SK-N-SH (cell line): ENCODE measurements at regions not wholly inside any gene's neighbourhood (a gene's known extent, or its start where the extent isn't known, plus 50 kb on each side); places are given as distances from the start of the nearest gene placed in this dataset.

Experiments
- CTCF ChIA-PET: fragments of 300-600, 350-600 bp; formaldehyde crosslinking; extraction: SDS; loops from one replicate; lab custom pipeline; 2021; lab: Yijun Ruan, JAX
- POLR2A ChIA-PET: fragments of 350-600 bp; sonication (Branson Sonifier 250); formaldehyde crosslinking; extraction: SDS; loops from one replicate; lab custom pipeline; 2020; ENCODE audit warnings: antibody characterized with exemption, inconsistent platforms; lab: Yijun Ruan, JAX
- DNase-seq: peaks from one replicate; pipeline ENCODE4 v3.0.0; 2012
- H2AFZ ChIP-seq: fragments of 200-600 bp; sonication (generic); 2 replicates; pipeline ENCODE4 v1.8.1; 2016; ENCODE audit warnings: antibody characterized with exemption, mild to moderate bottlenecking, low read depth
- H3F3A ChIP-seq: fragments of 200-600 bp; sonication (generic); replicated peaks from 2 replicates; pipeline ENCODE3; 2016; ENCODE audit warnings: antibody characterized with exemption, mild to moderate bottlenecking; ENCODE audit not compliant: insufficient read depth
- H3K27ac ChIP-seq, 2 experiments: fragments of 200-500 bp in 1 of 2; fragments of 200-600 bp in 1 of 2; sonication (Bioruptor generic) in 1 of 2; sonication (generic), shearing (Covaris generic) in 1 of 2; 2 replicates each; pipeline versions ENCODE4 v1.5.1 to v1.6.1; 2014 to 2016; ENCODE audit warnings: low read depth in 2 of 2, inconsistent platforms in 1 of 2, low read length in 1 of 2, mild to moderate bottlenecking in 1 of 2, mixed read lengths in 1 of 2
- H3K27me3 ChIP-seq: fragments of 200-600 bp; sonication (generic), shearing (Covaris generic); 2 replicates; pipeline ENCODE4 v1.6.1; 2016; ENCODE audit warnings: mixed run types; ENCODE audit not compliant: insufficient read depth
- H3K36me3 ChIP-seq, 2 experiments: fragments of 200-500 bp in 1 of 2; fragments of 200-600 bp in 1 of 2; sonication (Bioruptor generic) in 1 of 2; sonication (generic) in 1 of 2; replicated peaks in 1 of 2; 2 replicates each; pipeline versions ENCODE3 to v1.5.1; 2014 to 2016; ENCODE audit warnings: low read length in 1 of 2, mild to moderate bottlenecking in 1 of 2; ENCODE audit not compliant: insufficient read depth in 2 of 2, control insufficient read depth in 1 of 2
- H3K4me1 ChIP-seq, 2 experiments: fragments of 200-500 bp in 1 of 2; fragments of 200-600 bp in 1 of 2; sonication (Bioruptor generic) in 1 of 2; sonication (generic), shearing (Covaris generic) in 1 of 2; 2 replicates each; pipeline versions ENCODE4 v1.5.1 to v1.6.1; 2014 to 2016; ENCODE audit warnings: low read depth in 1 of 2, low read length in 1 of 2, mixed run types in 1 of 2; ENCODE audit not compliant: insufficient read depth in 2 of 2, control insufficient read depth in 1 of 2
- H3K4me2 ChIP-seq: fragments of 200-600 bp; sonication (generic), shearing (Covaris generic); 2 replicates; pipeline ENCODE4 v1.6.1; 2017; ENCODE audit warnings: mixed run types
- H3K4me3 ChIP-seq, 2 experiments: fragments of 200-500 bp in 1 of 2; fragments of 200-600 bp in 1 of 2; sonication (Bioruptor generic) in 1 of 2; sonication (generic), shearing (Covaris generic) in 1 of 2; 2 replicates each; pipeline versions ENCODE4 v1.5.1 to v1.8.1; 2014 to 2016; ENCODE audit warnings: low read depth in 2 of 2, inconsistent platforms in 1 of 2, low read length in 1 of 2, mild to moderate bottlenecking in 1 of 2, mixed read lengths in 1 of 2, moderate library complexity in 1 of 2
- H3K79me2 ChIP-seq: fragments of 200-600 bp; sonication (generic); 2 replicates; pipeline ENCODE4 v1.8.1; 2017; ENCODE audit warnings: mild to moderate bottlenecking; ENCODE audit not compliant: insufficient read depth
- H3K9ac ChIP-seq: fragments of 200-600 bp; sonication (generic); 2 replicates; pipeline ENCODE4 v1.6.1; 2017; ENCODE audit warnings: mixed run types
- H3K9me2 ChIP-seq: fragments of 200-600 bp; sonication (generic); 2 replicates; pipeline ENCODE4 v1.6.1; 2017; ENCODE audit warnings: mixed run types
- H3K9me3 ChIP-seq: fragments of 200-600 bp; sonication (generic); 2 replicates; pipeline ENCODE4 v1.6.1; 2017; ENCODE audit warnings: mixed run types, mild to moderate bottlenecking, moderate library complexity
- H4K20me1 ChIP-seq: fragments of 200-600 bp; sonication (generic); 2 replicates; pipeline ENCODE4 v1.6.1; 2017; ENCODE audit warnings: mild to moderate bottlenecking, mixed run types; ENCODE audit not compliant: insufficient read depth
- CHD2 ChIP-seq: fragments of 150-350 bp; IDR thresholded peaks from 2 replicates; pipeline ENCODE4 v1.6.1; 2018; ENCODE audit warnings: low read length; ENCODE audit not compliant: partially characterized antibody
- ELF1 ChIP-seq: IDR thresholded peaks from 2 replicates; pipeline ENCODE4 v1.4.0; 2012
- EZH2phosphoT487 ChIP-seq: fragments of 200-600 bp; sonication (generic); IDR thresholded peaks from 2 replicates; pipeline ENCODE4 v1.6.1; 2017; ENCODE audit warnings: low read depth, mixed run types, mild to moderate bottlenecking, antibody characterized with exemption, moderate library complexity, borderline replicate concordance
- FOSL2 ChIP-seq: IDR thresholded peaks from 2 replicates; pipeline ENCODE4 v1.4.0; 2012; ENCODE audit warnings: low read depth, mild to moderate bottlenecking, moderate library complexity, borderline replicate concordance
- GATA2 ChIP-seq: sonication (generic); formaldehyde crosslinking; IDR thresholded peaks from 2 replicates; pipeline ENCODE4 v1.5.0; 2020; ENCODE audit warnings: mild to moderate bottlenecking, missing genetic modification reagents
- JUND ChIP-seq: IDR thresholded peaks from 2 replicates; pipeline ENCODE4 v1.4.0; 2012
- MEF2A ChIP-seq: IDR thresholded peaks from 2 replicates; pipeline ENCODE4 v1.4.0; 2012; ENCODE audit warnings: low read depth, borderline replicate concordance
- MXI1 ChIP-seq: IDR thresholded peaks from 2 replicates; pipeline ENCODE4 v1.6.1; 2012; ENCODE audit warnings: mild to moderate bottlenecking, low read depth, low read length, improper control_type of control experiment
- NRF1 ChIP-seq: IDR thresholded peaks from 2 replicates; pipeline ENCODE4 v1.6.1; 2012; ENCODE audit warnings: low read depth, mild to moderate bottlenecking, low read length
- POLR2AphosphoS5 ChIP-seq: IDR thresholded peaks from 2 replicates; pipeline ENCODE4 v1.6.1; 2012; ENCODE audit warnings: low read depth, low read length
- RAD21 ChIP-seq: IDR thresholded peaks from 2 replicates; pipeline ENCODE4 v1.6.1; 2012; ENCODE audit warnings: mild to moderate bottlenecking, low read length
- SMC3 ChIP-seq: IDR thresholded peaks from 2 replicates; pipeline ENCODE4 v1.6.1; 2012; ENCODE audit warnings: low read depth, low read length, improper control_type of control experiment
- TAF1 ChIP-seq: IDR thresholded peaks from 2 replicates; pipeline ENCODE4 v1.6.1; 2012; ENCODE audit warnings: low read depth, mild to moderate bottlenecking, low read length, moderate library complexity, borderline replicate concordance
- YY1 ChIP-seq: IDR thresholded peaks from 2 replicates; pipeline ENCODE4 v1.4.0; 2012; ENCODE audit warnings: low read depth, mild to moderate bottlenecking
- ZBTB33 ChIP-seq: IDR thresholded peaks from 2 replicates; pipeline ENCODE4 v1.4.0; 2012; ENCODE audit warnings: low read depth, borderline replicate concordance
- WGBS: methylation state at CpG from one replicate; pipeline ENCODE4 v1.1.6; 2017; ENCODE audit warnings: low lambda C conversion rate; 5-methylcytosine and 5-hydroxymethylcytosine counted together
- TF ChIP-seq, protein P1 (sequence below): fragments of 150-350 bp; IDR thresholded peaks from 2 replicates; pipeline ENCODE4 v1.6.1; 2016; ENCODE audit warnings: mild to moderate bottlenecking, low read depth, low read length
- TF ChIP-seq, protein P2 (sequence below): IDR thresholded peaks from 2 replicates; pipeline ENCODE4 v1.6.1; 2012; ENCODE audit warnings: mild to moderate bottlenecking, low read depth, low read length, moderate library complexity
- TF ChIP-seq, protein P3 (sequence below): fragments of 200-600 bp; sonication (generic); IDR thresholded peaks from 2 replicates; pipeline ENCODE4 v1.6.1; 2017; ENCODE audit warnings: antibody characterized with exemption, mild to moderate bottlenecking, moderate library complexity
- TF ChIP-seq, protein P4 (sequence below): IDR thresholded peaks from 2 replicates; pipeline ENCODE4; 2012

GRCh38 chr9:107093365-107094060 lies 189.6 kb upstream of the RAD23B start:
- Histone ChIP-seq H4K20me1 (no peaks in the 10 kb centered on the region), H3K9me3 (no peaks in the 10 kb centered on the region), H3K27me3 (no peaks in the 10 kb centered on the region), H3K36me3 (no peaks in the 10 kb centered on the region), H3K4me2 (no peak overlapping the region), H2AFZ (no peak overlapping the region), H3K4me3 (no peak overlapping the region), H3K79me2 (no peaks in the 10 kb centered on the region), H3K9me2 (no peaks in the 10 kb centered on the region), H3K27ac (no peak overlapping the region), H3K4me1 (no peaks in the 10 kb centered on the region), H3K9ac (no peak overlapping the region), H3F3A (no peaks in the 10 kb centered on the region)
- 95% methylated on average over 3 of the region's 3 CpGs for WGBS
- no peak for DNase-seq
- ChIA-PET CTCF (no interaction called here), POLR2A (no interaction called here)
- TF ChIP-seq FOSL2 = no peak
- TF ChIP-seq CHD2 = no peak
- no peak for TF ChIP-seq YY1
- TF ChIP-seq, protein P1, sequence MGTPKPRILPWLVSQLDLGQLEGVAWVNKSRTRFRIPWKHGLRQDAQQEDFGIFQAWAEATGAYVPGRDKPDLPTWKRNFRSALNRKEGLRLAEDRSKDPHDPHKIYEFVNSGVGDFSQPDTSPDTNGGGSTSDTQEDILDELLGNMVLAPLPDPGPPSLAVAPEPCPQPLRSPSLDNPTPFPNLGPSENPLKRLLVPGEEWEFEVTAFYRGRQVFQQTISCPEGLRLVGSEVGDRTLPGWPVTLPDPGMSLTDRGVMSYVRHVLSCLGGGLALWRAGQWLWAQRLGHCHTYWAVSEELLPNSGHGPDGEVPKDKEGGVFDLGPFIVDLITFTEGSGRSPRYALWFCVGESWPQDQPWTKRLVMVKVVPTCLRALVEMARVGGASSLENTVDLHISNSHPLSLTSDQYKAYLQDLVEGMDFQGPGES = no peak
- TF ChIP-seq JUND = no peak
- no peak for TF ChIP-seq SMC3
- TF ChIP-seq, protein P2, sequence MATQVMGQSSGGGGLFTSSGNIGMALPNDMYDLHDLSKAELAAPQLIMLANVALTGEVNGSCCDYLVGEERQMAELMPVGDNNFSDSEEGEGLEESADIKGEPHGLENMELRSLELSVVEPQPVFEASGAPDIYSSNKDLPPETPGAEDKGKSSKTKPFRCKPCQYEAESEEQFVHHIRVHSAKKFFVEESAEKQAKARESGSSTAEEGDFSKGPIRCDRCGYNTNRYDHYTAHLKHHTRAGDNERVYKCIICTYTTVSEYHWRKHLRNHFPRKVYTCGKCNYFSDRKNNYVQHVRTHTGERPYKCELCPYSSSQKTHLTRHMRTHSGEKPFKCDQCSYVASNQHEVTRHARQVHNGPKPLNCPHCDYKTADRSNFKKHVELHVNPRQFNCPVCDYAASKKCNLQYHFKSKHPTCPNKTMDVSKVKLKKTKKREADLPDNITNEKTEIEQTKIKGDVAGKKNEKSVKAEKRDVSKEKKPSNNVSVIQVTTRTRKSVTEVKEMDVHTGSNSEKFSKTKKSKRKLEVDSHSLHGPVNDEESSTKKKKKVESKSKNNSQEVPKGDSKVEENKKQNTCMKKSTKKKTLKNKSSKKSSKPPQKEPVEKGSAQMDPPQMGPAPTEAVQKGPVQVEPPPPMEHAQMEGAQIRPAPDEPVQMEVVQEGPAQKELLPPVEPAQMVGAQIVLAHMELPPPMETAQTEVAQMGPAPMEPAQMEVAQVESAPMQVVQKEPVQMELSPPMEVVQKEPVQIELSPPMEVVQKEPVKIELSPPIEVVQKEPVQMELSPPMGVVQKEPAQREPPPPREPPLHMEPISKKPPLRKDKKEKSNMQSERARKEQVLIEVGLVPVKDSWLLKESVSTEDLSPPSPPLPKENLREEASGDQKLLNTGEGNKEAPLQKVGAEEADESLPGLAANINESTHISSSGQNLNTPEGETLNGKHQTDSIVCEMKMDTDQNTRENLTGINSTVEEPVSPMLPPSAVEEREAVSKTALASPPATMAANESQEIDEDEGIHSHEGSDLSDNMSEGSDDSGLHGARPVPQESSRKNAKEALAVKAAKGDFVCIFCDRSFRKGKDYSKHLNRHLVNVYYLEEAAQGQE = no peak
- TF ChIP-seq MEF2A = no peak
- no peak for TF ChIP-seq RAD21
- no peak for TF ChIP-seq NRF1
- no peak for TF ChIP-seq EZH2phosphoT487
- TF ChIP-seq MXI1 = no peak
- TF ChIP-seq GATA2 = no peak
- TF ChIP-seq ELF1 = no peak

GRCh38 chr9:107094370-107094769 lies 188.7 kb upstream of the RAD23B start:
- Histone ChIP-seq H3K27ac (no peak overlapping the region), H3K27me3 (no peaks in the 10 kb centered on the region), H3K9me2 (no peaks in the 10 kb centered on the region), H3K4me1 (no peaks in the 10 kb centered on the region), H3K4me3 (no peak overlapping the region), H3K9ac (no peak overlapping the region), H3K79me2 (no peaks in the 10 kb centered on the region), H3K9me3 (no peaks in the 10 kb centered on the region), H3F3A (no peaks in the 10 kb centered on the region), H3K4me2 (no peak overlapping the region), H3K36me3 (no peaks in the 10 kb centered on the region), H2AFZ (no peak overlapping the region), H4K20me1 (no peaks in the 10 kb centered on the region)
- ChIA-PET POLR2A (no interaction called here), CTCF (no interaction called here)
- WGBS = 66% methylated on average over 3 of the region's 3 CpGs
- no peak for DNase-seq
- TF ChIP-seq, protein P3, sequence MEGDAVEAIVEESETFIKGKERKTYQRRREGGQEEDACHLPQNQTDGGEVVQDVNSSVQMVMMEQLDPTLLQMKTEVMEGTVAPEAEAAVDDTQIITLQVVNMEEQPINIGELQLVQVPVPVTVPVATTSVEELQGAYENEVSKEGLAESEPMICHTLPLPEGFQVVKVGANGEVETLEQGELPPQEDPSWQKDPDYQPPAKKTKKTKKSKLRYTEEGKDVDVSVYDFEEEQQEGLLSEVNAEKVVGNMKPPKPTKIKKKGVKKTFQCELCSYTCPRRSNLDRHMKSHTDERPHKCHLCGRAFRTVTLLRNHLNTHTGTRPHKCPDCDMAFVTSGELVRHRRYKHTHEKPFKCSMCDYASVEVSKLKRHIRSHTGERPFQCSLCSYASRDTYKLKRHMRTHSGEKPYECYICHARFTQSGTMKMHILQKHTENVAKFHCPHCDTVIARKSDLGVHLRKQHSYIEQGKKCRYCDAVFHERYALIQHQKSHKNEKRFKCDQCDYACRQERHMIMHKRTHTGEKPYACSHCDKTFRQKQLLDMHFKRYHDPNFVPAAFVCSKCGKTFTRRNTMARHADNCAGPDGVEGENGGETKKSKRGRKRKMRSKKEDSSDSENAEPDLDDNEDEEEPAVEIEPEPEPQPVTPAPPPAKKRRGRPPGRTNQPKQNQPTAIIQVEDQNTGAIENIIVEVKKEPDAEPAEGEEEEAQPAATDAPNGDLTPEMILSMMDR = no peak
- TF ChIP-seq TAF1 = no peak
- TF ChIP-seq, protein P4, sequence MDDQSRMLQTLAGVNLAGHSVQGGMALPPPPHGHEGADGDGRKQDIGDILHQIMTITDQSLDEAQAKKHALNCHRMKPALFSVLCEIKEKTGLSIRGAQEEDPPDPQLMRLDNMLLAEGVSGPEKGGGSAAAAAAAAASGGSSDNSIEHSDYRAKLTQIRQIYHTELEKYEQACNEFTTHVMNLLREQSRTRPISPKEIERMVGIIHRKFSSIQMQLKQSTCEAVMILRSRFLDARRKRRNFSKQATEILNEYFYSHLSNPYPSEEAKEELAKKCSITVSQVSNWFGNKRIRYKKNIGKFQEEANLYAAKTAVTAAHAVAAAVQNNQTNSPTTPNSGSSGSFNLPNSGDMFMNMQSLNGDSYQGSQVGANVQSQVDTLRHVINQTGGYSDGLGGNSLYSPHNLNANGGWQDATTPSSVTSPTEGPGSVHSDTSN = no peak
- TF ChIP-seq ZBTB33 = no peak
- no peak for TF ChIP-seq POLR2AphosphoS5
- TF ChIP-seq EZH2phosphoT487 = no peak
